GM18517 (cell line): ENCODE measurements at regions not wholly inside any gene's neighbourhood (a gene's known extent, or its start where the extent isn't known, plus 50 kb on each side); places are given as distances from the start of the nearest gene placed in this dataset.

ENCODE experiments used
- ATAC-seq: cut with Tn5 transposase; IDR thresholded peaks from one replicate; pipeline ENCODE4 v1.9.1; 2021; ENCODE audit warnings: mild to moderate bottlenecking, moderate library complexity; ENCODE audit not compliant: unreplicated experiment

DNA sequence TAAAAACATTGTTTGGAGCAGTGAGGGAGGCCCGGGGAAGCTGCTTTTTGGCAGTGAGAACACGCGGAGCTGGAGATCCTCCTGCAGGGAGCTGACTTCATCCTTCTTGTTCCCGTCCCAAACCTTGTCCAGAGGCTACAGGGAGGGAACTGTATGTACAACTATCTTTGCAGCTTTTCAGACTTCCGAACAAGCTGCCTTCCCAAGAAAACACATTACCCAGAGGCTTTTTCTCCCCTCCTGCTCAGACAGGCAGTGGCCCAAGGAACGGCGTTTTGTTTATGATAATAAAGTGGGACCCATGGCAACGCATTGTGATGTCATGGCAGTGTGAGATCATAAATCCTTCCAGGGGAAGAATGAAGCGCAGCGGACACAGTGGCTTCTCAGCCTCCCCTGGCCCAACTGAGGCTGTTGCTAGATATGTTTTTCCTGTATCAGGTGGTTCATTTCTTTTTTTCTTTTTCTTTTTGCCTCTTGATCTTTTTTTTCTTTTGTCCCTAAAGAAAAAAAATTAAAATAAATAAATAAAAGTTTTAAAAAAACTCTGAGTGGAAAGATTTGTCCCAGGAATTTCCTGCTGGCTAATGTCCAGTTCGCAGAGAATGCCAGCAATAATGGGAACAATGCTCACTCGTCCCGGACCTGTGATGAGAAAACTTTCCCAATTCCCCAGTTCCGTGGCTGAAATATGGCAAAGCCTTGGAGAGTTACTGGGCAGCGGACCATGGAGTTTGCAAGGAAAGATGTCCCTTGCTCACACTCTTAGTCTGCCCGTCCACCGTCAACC is 103.4 kb upstream of the MAP1LC3B2 start:
- ATAC-seq, result no peak

DNA sequence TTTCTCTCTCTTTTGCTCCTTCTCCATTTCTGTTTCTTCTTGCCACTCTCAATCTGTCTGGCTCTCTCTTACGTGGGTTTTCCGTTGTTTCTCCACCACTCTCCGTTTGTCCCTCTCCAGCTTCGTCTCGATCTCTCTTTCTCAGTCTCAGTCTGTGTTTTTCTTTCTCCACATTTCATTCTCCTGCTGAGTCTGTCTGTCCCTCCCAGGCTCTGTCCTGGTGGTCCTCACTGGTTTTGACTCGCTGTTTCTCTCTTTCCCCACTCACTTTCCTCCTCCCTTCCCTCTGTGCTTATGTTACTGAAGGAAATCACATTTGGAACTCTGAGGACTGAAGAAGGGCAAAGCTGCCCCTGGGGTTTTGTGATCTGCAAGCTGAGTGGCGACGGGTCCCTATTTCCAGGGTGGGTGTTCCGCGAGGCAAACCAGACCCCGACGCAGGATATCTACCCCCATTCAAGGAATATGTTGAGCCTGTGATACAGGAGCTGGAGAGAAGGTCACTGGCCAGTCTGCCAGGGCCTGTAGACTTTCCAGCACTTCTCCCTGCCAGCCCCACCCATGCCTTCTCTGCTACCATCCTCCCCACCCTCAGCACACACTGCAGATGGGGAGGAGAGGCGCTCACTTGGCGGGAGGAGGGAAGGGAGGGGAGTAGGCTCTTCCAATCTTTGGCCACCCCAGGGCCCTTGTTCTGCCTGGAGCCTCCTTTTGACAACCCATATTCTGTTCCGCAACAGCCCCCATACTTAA is 102.7 kb upstream of the MAP1LC3B2 start:
- no peak for ATAC-seq

DNA sequence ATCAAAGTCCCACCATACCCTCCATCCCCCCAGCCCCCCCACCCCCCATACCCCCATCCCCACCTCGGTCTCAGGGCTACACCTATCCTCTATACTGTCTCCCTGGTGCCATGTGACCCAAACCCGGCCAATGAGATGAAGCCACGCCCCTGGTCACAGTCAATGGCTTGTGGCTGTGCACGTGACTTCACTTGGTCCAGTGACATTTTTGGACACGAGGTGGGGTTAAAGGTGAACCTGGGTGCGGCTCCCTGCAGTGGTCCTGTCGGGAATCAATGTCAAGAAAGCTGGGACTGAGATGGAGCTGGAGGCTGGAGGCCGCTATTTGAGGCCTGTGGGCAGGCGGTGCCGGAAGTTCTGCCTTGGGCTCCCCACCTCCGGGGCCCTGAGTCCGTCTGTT is 100.7 kb upstream of the MAP1LC3B2 start:
- ATAC-seq, result no peak

DNA sequence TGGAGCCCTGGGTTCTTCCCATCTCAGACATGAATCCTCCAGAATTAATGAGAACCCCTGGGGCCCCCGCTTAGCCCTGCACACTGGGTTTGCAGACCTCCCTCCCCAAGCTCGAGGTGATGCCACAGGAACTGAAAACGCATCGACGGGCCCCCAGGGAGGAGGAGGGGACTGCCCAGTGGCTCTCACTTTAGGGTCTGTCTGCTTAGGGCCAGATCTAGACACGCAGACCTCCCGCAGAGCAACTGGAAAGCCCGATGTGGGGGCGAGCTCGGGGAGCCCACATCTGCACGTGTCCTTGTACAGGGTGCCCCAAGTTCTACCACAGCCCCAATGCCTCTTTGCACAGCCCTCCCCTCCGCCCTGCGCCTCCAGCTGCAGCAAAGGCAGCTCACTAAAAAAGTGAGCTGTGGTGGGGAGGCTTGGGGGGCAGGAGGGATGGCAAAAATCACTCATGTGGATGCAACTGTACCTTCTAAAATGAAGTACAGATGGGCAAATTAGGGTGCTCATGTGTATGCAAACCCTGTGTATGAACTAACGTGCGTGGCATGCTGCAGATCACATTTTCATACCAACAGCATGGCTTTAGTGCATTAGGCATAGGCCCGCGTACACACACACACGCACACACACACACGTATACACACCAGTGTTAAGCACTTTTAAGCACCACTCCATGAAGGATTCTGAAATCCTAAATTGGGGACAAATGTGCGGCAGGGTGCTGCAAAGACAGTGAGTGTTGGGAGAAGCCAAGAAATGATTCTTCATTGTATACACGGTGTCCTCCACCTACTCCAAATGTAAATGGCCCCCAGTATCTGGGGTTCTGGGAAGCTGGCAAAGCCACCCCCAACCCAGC is 99.9 kb upstream of the MAP1LC3B2 start:
- no peak for ATAC-seq

DNA sequence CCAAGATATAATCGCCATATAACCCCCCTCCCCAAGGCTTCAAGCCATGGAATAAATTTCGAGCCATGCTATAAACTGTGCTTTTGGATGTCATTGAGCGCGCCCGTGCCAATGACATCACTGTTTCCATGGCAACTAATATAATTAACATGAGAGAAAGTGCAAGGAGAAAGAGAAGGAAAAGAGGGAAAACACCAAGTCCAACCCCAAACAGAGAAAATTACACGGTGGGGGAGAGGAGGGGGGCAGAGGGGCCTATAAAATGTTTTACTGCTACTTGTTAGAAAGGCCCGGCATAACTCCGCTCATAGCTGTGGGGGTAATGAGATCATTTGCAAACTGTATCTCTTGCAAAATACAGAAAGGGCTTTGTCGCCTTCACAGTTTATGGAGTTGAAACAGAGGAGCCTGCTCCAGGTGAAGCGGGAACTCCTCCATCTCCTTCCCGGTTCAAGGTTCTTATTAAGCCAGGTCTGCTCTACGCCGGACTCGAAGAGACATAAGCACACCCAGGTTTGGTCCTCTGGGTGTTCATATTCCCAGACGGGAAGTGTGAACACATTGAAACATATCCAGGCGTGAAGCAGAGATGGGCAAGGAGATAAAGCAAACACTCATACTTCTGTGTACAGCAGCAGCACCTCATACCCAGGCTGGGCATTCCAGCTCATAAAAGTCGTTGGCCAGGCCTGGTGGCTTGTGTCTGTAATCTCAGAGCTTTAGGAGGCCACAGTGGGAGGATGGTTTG is 99.1 kb upstream of the MAP1LC3B2 start:
- ATAC-seq, result no peak

DNA sequence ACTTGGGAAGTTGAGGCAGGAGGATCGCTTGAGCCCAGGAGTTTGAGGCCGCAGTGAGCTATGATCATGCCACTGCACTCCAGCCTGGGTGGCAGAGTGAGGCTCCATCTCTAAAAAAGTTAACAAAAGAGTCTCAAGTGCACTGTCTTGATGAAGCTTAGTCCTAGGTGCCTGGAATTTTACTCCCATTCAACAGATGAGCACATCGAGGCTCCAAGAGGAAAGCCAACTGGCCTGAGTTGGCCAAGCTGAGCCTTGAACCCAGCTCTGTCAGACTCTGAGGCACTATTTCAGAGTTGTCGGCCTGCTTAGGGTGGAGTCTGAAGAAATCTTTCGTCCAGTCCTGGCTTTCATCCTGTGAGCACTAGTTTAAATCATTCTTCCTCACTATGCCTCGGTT is 98.1 kb upstream of the MAP1LC3B2 start:
- ATAC-seq, result no peak

DNA sequence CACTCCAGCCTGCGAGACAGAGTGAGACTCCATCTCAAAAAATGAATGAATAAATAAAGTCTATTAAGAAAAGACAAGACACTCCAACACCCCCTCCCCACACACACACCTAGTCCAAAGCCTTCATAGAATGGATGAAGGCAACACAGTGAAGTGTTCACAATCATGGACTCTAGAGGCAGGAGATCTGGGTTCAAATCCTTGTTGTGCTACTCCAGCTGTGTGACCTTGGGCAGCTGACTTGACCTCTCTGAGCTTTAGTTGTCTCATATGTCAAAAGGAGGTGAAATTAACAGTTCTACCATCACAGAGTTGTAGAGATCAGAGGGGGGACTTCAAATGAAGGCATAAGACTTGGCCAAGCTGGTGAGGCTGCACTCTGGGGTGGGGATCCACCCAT is 95.8 kb upstream of the MAP1LC3B2 start:
- ATAC-seq, result no peak

DNA sequence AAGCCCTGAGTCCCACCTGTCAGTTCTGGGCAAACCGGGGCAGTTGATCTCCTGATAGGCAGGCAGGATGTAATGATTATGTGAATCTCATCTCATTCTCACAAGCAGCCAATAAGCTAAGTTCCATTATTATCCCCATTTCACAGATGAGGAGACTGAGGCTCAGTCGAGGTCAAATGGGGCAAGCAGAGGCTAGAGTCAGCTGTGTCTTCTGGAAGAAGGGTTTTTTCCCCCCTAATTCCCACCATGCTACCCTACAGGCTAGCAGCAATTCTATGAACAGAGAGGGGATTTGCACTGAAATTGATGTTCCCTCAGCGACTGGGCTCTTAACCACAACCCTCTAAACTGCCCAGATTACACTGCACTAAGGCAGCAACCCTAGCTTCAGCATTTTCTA is 93.8 kb upstream of the MAP1LC3B2 start:
- ATAC-seq, result no peak

DNA sequence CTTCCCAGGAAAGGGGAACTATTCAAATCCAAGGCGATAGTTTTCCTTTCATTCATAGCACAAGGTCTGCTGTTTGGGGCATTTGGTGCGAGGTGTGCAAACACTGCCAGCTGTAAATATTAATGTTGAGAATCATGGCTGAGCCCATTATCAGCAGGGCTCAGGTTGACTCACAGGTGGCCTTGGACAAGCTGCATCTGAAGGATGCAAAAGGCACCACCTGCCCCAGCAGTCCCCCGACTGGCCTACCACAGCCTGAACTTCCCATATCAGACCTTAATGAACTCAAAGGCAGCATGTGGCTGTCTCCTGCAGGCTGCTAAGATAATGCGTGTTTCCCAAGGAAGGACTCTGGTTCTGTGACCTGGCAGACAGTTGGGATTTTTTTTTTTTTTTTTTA is 93.3 kb upstream of the MAP1LC3B2 start:
- ATAC-seq, result no peak

DNA sequence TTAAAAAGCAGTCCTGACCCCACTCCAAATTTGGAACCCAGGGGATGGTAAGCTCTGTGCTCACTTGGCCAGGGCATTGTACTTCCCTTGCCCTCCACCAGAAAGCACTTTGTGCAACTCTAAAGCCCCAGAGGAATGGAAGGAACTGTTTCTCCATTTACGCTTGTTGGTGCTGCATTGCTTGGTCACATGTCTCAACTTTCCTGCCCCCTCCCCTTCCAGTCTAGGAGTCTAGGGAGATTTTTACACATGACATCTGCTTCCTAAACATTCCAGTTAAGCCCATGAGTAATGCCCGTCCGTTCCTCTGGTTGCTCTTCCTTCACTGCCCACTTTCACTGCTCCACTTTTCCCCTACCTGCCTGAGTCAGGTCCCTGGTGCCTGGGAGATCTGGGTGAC is 92.6 kb upstream of the MAP1LC3B2 start:
- no peak for ATAC-seq

DNA sequence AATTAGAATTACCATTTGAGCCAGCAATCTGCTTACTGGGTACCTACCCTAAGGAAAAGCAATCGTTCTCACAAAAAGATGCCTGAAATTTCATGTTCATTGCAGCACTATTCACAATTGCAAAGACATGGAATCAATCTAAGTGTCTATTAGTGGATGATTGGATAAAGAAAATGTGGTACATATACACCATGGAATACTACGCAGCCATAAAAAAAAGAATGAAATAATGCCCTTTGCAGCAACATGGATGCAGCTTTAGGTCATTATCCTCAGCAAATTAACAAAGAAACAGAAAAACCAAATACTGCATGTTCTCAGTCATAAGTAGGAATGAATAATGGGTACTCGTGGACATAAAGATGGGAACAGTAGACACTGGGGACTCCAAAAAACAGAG is 89.8 kb upstream of the MAP1LC3B2 start:
- ATAC-seq, result no peak

DNA sequence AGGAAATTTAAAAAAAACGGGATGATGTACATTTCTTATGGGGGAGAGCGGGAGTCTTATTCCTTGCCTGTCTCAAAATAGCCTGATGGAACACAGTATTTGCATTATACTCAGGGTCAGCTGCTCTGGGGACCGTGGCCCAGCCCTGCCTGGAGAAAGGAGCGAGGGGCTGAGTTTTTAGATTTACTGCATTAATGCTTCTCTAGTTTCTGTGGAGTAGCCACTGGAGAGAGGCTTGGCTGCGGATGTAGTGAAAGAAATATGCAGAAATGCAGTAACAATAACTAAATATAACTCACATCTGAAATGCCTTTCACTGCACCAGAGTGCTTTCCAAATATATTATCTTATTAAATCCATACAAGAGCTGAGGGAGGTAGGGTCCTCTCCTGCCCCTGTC is 87.6 kb upstream of the MAP1LC3B2 start:
- ATAC-seq, result no peak

DNA sequence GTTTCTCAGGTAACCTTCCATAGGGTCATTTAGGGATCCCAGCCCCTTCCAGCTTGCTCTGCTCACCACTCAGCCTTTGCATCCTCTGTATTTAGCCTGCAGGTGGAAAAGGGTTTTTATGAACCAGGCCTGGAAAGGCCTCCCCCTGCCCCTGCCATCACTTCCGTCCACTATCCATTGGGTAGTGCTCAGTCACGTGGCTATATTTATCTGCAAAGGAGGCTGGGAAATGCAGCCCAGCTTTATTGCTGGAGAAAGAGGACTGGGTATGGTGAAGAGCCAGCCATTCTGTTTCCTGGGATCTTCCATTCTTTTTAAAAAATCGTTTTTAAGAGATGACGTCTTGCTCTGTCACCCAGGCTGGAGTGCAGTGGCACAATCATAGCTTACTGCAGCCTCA is 87.0 kb upstream of the MAP1LC3B2 start:
- ATAC-seq, result no peak

DNA sequence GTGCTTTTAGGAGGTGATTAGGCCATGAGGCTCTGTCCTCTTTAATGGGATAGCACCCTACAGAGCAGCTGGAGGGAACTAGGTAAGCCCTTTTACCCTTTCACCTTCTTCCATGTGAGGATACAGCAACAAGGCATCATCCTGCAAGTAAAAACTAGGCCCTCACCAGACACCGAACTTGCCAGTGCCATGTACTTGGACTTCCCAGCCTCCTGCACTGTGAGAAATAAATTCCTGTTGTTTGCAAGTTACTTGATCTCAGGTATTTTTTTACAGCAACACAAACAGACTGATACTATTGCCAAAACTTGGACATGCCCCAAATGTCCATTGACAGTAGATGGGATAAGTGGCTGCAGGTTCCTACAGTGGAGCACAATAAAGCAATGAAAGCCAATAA is 85.8 kb upstream of the MAP1LC3B2 start:
- ATAC-seq, result no peak

DNA sequence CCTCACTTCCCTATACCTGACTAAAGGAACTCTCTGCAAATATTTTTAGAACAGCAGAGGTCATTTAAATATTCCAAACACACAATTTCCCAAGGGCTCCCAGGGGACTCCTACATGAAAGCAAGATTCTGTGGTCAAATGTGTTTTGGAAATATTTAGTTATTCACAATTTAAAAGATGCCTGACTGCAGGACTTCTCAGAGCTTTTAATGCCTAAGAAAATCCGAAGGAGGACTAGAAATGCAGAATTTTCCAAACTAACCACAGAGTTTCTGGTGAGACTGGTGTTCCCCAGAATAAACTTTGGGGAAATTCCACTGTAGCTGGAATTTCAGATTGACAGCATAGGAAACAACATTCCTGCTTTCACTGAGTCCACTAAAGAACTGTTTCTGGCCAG is 84.8 kb upstream of the MAP1LC3B2 start:
- ATAC-seq, result no peak

DNA sequence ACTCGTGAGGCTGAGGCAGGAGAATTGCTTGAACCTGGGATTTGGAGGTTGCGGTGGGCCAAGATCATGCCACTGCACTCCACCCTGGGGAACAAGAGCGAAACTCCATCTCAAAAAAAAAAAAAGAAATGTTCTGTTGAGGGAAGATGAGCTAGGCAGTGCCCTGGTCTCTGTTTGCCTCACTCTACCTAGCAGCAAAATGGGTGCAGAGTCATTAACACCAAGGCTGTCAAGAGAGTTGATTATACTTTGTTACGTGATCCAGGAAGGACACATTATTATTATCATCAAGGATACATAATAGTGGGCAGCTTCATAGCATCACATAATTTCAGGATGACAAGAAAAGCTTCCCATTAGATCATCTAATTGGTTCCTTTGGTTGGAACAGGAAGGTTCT is 84.3 kb upstream of the MAP1LC3B2 start:
- ATAC-seq, result no peak

DNA sequence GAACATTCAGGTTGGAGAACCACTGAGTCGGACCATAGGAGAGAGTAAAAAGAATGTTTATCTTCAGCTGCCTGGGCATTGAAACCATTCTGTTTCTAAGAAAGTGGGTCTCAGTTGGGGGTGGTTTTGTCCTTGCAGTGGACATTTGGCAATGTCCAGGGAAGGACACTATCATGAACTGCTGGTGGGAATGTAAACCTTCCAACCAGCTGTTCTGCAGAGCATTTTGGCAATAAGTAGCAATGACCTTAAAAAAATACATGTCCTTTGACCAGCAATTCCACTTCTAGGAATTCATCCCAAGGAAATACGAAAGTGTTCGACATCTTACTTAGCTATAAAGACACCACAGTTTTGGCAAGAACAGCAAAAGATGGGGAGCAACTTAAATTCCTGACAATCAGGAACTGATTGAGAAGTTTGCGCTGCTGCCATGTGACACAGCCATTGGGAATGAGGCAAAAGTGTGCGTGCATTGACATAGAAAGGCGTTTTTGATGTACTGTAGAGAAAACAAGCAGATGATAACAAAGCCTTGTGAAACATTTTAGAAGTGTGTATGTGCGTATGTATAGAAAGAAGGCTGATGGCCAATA is 82.9 kb upstream of the MAP1LC3B2 start:
- ATAC-seq, result no peak

DNA sequence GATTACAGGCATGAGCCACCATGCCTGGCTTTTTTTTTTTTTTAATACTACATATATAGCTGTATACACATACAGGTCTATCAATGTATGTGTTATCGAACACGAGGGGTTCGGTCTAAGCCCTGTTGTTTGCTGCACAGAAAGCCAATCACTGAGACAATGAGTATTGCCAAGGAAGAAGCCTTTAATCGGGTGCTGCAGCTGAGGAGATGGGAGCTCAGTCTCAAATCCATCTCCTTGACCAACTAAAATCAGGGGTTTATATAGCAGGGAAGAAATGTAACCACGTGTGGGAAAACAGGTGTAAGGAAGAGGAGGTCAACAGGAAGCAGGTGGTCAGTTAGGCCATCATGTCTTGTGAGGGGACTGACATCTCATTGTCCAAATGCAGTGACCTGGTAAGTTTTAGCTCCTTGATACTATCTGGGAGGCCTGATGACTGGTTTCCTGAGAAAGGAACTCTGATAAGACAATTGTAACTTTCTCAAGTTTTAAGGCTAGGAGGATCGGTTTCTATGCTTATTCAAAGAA is 80.9 kb upstream of the MAP1LC3B2 start:
- no peak for ATAC-seq

DNA sequence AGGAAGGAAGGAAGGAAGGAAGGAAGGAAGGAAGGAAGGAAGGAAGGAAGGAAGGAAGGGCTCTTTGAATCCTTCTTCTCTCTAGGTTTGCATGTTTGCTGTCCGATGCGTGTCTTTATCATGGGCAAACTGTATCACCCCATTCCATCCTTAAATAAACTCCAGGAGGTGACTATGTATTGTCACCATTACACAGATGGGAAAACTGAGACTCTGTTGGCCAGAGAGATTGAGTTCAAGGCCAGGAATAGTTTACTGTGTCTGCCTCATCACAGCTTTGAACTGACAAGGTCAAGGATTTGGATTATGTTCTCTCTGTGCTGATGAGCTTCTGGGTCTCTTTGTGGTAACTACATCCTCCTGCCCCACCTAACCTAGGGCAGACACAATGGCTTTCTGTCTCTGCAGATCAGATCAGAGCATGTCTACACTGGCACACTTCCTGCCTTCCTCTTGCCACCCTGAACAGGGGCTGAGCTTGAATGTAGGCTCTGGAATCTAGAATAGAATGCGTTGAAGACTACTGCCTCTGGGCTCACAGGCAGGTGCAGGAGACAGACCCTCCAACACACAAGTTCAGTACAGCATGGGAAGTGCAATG is 78.9 kb upstream of the MAP1LC3B2 start:
- ATAC-seq, result no peak

DNA sequence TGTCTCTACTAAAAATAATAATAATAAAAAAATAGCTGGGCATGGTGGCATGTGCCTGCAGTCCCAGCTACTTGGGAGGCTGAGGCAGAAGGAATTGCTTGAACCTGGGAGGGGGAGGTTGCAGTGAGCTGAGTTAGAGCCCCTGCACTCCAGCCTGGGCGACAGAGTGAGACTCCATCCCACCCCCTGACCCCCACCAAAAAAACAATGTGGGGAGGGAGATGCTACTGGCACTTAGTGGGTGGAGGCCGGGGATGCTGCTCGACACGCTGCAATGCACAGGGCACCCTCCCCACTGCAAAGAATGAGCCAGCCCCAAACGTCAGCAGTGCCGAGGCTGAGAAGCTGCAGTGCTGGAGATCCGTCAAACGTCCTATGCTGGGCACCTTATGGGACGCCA is 77.5 kb upstream of the MAP1LC3B2 start:
- no peak for ATAC-seq
